H9 (cell line): ENCODE measurements at regions not wholly inside any gene's neighbourhood (a gene's known extent, or its start where the extent isn't known, plus 50 kb on each side); places are given as distances from the start of the nearest gene placed in this dataset.

Experiments used
- DNase-seq: peaks from one replicate; pipeline ENCODE4 v3.0.0-alpha.2; 2017
- H2AFZ ChIP-seq: one replicate; pipeline ENCODE4 v1.6.1; 2013; ENCODE audit warnings: mild to moderate bottlenecking, low read length, control low read depth, moderate library complexity
- H2AK5ac ChIP-seq: 2 replicates; pipeline ENCODE4 v1.6.1; 2013; ENCODE audit warnings: low read length, control low read depth, mixed read lengths; ENCODE audit not compliant: insufficient read length
- H2BK120ac ChIP-seq: one replicate; pipeline ENCODE4 v1.6.1; 2013; ENCODE audit warnings: low read depth, mild to moderate bottlenecking, low read length, control low read depth, inconsistent platforms; ENCODE audit not compliant: poor library complexity, severe bottlenecking
- H2BK12ac ChIP-seq: 2 replicates; pipeline ENCODE4 v1.6.1; 2013; ENCODE audit warnings: low read length, control low read depth, mixed read lengths, low read depth; ENCODE audit not compliant: insufficient read length
- H2BK15ac ChIP-seq: 2 replicates; pipeline ENCODE4 v1.6.1; 2013; ENCODE audit warnings: low read depth, low read length, control low read depth
- H2BK20ac ChIP-seq: one replicate; pipeline ENCODE4 v1.6.1; 2013; ENCODE audit warnings: low read depth, mild to moderate bottlenecking, low read length, control low read depth, inconsistent platforms; ENCODE audit not compliant: poor library complexity, severe bottlenecking
- H2BK5ac ChIP-seq: 2 replicates; pipeline ENCODE4 v1.6.1; 2013; ENCODE audit warnings: low read length, control low read depth, mixed read lengths; ENCODE audit not compliant: insufficient read length
- H3K14ac ChIP-seq: 2 replicates; pipeline ENCODE4 v1.6.1; 2013; ENCODE audit warnings: low read length, control low read depth; ENCODE audit not compliant: insufficient read depth
- H3K18ac ChIP-seq: 2 replicates; pipeline ENCODE4 v1.6.1; 2013; ENCODE audit warnings: low read depth, mild to moderate bottlenecking, mixed read lengths, low read length, control low read depth; ENCODE audit not compliant: insufficient read length
- H3K23ac ChIP-seq: 2 replicates; pipeline ENCODE4 v1.6.1; 2013; ENCODE audit warnings: low read length, control low read depth, mixed read lengths, low read depth; ENCODE audit not compliant: insufficient read length
- H3K23me2 ChIP-seq: 2 replicates; pipeline ENCODE4 v1.6.1; 2013; ENCODE audit warnings: low read depth, mild to moderate bottlenecking, mixed read lengths, low read length, control low read depth; ENCODE audit not compliant: insufficient read length, poor library complexity, severe bottlenecking
- H3K27ac ChIP-seq: 2 replicates; pipeline ENCODE4 v1.5.1; 2013; ENCODE audit warnings: low read length, control low read depth, mixed read lengths, low read depth; ENCODE audit not compliant: insufficient read length
- H3K27me3 ChIP-seq: 2 replicates; pipeline ENCODE4 v1.6.1; 2013; ENCODE audit warnings: low read length, control low read depth, inconsistent platforms; ENCODE audit not compliant: insufficient read depth
- H3K4ac ChIP-seq: 2 replicates; pipeline ENCODE4 v1.6.1; 2013; ENCODE audit warnings: low read depth, mild to moderate bottlenecking, control low read depth, inconsistent platforms, low read length, moderate library complexity
- H3K4me1 ChIP-seq: 2 replicates; pipeline ENCODE4 v1.6.1; 2013; ENCODE audit warnings: low read length, control low read depth, inconsistent platforms; ENCODE audit not compliant: insufficient read depth
- H3K4me2 ChIP-seq: 2 replicates; pipeline ENCODE4 v1.6.1; 2013; ENCODE audit warnings: low read length, control low read depth, mixed read lengths; ENCODE audit not compliant: insufficient read length, insufficient read depth
- H3K56ac ChIP-seq: 2 replicates; pipeline ENCODE4 v1.6.1; 2013; ENCODE audit warnings: low read depth, mild to moderate bottlenecking, mixed read lengths, low read length, control low read depth; ENCODE audit not compliant: insufficient read length
- H3K79me1 ChIP-seq: 2 replicates; pipeline ENCODE4 v1.6.1; 2013; ENCODE audit warnings: low read depth, mild to moderate bottlenecking, moderate library complexity, low read length, control low read depth, inconsistent platforms; ENCODE audit not compliant: insufficient read depth, poor library complexity, severe bottlenecking
- H3K79me2 ChIP-seq: 2 replicates; pipeline ENCODE4 v1.6.1; 2013; ENCODE audit warnings: low read length, control low read depth, inconsistent platforms; ENCODE audit not compliant: insufficient read depth
- H3K9ac ChIP-seq: 2 replicates; pipeline ENCODE4 v1.6.1; 2013; ENCODE audit warnings: low read length, control low read depth, mixed read lengths; ENCODE audit not compliant: insufficient read length; ENCODE audit errors: extremely low read depth
- H3K9me3 ChIP-seq: one replicate; pipeline ENCODE4 v1.6.1; 2013; ENCODE audit warnings: low read depth, low read length, inconsistent platforms; ENCODE audit not compliant: control insufficient read depth
- H3T11ph ChIP-seq: one replicate; pipeline ENCODE4 v1.6.1; 2013; ENCODE audit warnings: mild to moderate bottlenecking, low read length, control low read depth, inconsistent platforms
- H4K20me1 ChIP-seq: one replicate; pipeline ENCODE4 v1.6.1; 2013; ENCODE audit not compliant: control insufficient read depth, insufficient read length, insufficient read depth
- H4K5ac ChIP-seq: 2 replicates; pipeline ENCODE4 v1.6.1; 2013; ENCODE audit warnings: low read depth, mild to moderate bottlenecking, mixed read lengths, low read length, control low read depth; ENCODE audit not compliant: insufficient read length
- H4K8ac ChIP-seq: replicated peaks from 2 replicates; pipeline ENCODE4 v1.6.1; 2013; ENCODE audit warnings: low read length, control low read depth, mixed read lengths, low read depth; ENCODE audit not compliant: insufficient read length
- H4K91ac ChIP-seq: 2 replicates; pipeline ENCODE4 v1.6.1; 2013; ENCODE audit warnings: low read depth, mild to moderate bottlenecking, moderate library complexity, mixed read lengths, low read length, control low read depth; ENCODE audit not compliant: insufficient read length
- H3K27ac Mint-ChIP-seq, 3 experiments: 2 replicates in 2 of 3; 3 replicates in 1 of 3; pipeline ENCODE4 v1.8.0; 2020 to 2021; ENCODE audit warnings: mixed read lengths in 3 of 3, mild to moderate bottlenecking in 1 of 3, moderate library complexity in 1 of 3
- H3K27me3 Mint-ChIP-seq: 2 replicates; pipeline ENCODE4 v1.8.0; 2021; ENCODE audit warnings: low read depth, mild to moderate bottlenecking, moderate library complexity, mixed read lengths
- H3K36me3 Mint-ChIP-seq, 3 experiments: 2 replicates in 2 of 3; 3 replicates in 1 of 3; pipeline ENCODE4 v1.8.0; 2020 to 2021; ENCODE audit warnings: low read depth in 3 of 3, mixed read lengths in 3 of 3; ENCODE audit not compliant: insufficient read depth in 1 of 3
- H3K4me1 Mint-ChIP-seq, 2 experiments: 2 replicates each; pipeline ENCODE4 v1.8.0; 2020; ENCODE audit warnings: mixed read lengths in 2 of 2
- H3K4me3 Mint-ChIP-seq, 2 experiments: 2 replicates in 1 of 2; 3 replicates in 1 of 2; pipeline ENCODE4 v1.8.0; 2020 to 2021; ENCODE audit warnings: mild to moderate bottlenecking in 2 of 2, mixed read lengths in 2 of 2, moderate library complexity in 1 of 2
- H3K9me3 Mint-ChIP-seq, 2 experiments: 2 replicates in 1 of 2; 3 replicates in 1 of 2; pipeline ENCODE4 v1.8.0; 2020; ENCODE audit warnings: mild to moderate bottlenecking in 2 of 2, mixed read lengths in 2 of 2, moderate library complexity in 1 of 2
- WGBS: extraction: QIAGEN DNeasy Blood & Tissue Kit; methylation state at CpG from one replicate; pipeline ENCODE4 v1.1.7; 2013; ENCODE audit warnings: missing lambda C conversion rate, low lambda C conversion rate, mixed read lengths; ENCODE audit not compliant: insufficient read length; ENCODE audit errors: extremely low coverage; 5-methylcytosine and 5-hydroxymethylcytosine counted together
- TF ChIP-seq, protein P1 (sequence below): fragments of 200-600 bp; sonication (generic); conservative IDR thresholded peaks from 3 replicates; pipeline ENCODE4 v1.8.0; 2021; ENCODE audit warnings: antibody characterized with exemption, mild to moderate bottlenecking

GRCh38 chr4:157880761-157881160 lies 292.1 kb downstream of the GASK1B start:
- Histone ChIP-seq H2AFZ (no peak overlapping the region), H2BK15ac (no peak overlapping the region), H2BK20ac (no peak overlapping the region), H3T11ph (no peak overlapping the region), H3K27me3 (no peaks in the 10 kb centered on the region), H2BK120ac (no peak overlapping the region), H3K4ac (no peak overlapping the region), H3K23me2 (no peaks in the 10 kb centered on the region), H4K8ac (no peak overlapping the region), H3K14ac (no peak overlapping the region), H3K79me2 (no peaks in the 10 kb centered on the region), H4K5ac (no peak overlapping the region), H2BK5ac (no peak overlapping the region), H3K23ac (no peak overlapping the region), H3K9me3 (no peaks in the 10 kb centered on the region), H2AK5ac (no peak overlapping the region), H3K9ac (no peak overlapping the region), H3K27ac (no peak overlapping the region), H3K79me1 (no peaks in the 10 kb centered on the region), H3K18ac (no peak overlapping the region), H3K4me2 (no peak overlapping the region), H3K56ac (no peak overlapping the region), H4K91ac (no peak overlapping the region), H4K20me1 (no peaks in the 10 kb centered on the region), H2BK12ac (no peak overlapping the region), H3K4me1 (no peaks in the 10 kb centered on the region)
- no peaks in the 10 kb centered on the region for H3K36me3 Mint-ChIP-seq
- H3K4me3 Mint-ChIP-seq, result no peak overlapping the region
- H3K9me3 Mint-ChIP-seq, result no peaks in the 10 kb centered on the region
- H3K27me3 Mint-ChIP-seq, result no peaks in the 10 kb centered on the region
- WGBS, result no CpG with 5 or more reads among the region's 2 CpGs
- H3K4me1 Mint-ChIP-seq, result no peaks in the 10 kb centered on the region
- DNase-seq, result no peak
- TF ChIP-seq, protein P1, sequence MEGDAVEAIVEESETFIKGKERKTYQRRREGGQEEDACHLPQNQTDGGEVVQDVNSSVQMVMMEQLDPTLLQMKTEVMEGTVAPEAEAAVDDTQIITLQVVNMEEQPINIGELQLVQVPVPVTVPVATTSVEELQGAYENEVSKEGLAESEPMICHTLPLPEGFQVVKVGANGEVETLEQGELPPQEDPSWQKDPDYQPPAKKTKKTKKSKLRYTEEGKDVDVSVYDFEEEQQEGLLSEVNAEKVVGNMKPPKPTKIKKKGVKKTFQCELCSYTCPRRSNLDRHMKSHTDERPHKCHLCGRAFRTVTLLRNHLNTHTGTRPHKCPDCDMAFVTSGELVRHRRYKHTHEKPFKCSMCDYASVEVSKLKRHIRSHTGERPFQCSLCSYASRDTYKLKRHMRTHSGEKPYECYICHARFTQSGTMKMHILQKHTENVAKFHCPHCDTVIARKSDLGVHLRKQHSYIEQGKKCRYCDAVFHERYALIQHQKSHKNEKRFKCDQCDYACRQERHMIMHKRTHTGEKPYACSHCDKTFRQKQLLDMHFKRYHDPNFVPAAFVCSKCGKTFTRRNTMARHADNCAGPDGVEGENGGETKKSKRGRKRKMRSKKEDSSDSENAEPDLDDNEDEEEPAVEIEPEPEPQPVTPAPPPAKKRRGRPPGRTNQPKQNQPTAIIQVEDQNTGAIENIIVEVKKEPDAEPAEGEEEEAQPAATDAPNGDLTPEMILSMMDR, result no peak
- H3K27ac Mint-ChIP-seq, result no peak overlapping the region
